Thyroid gland (tissue), 4 donors: ENCODE measurements at regions not wholly inside any gene's neighbourhood (a gene's known extent, or its start where the extent isn't known, plus 50 kb on each side); places are given as distances from the start of the nearest gene placed in this dataset.

Experiments used
- CTCF ChIP-seq, 6 experiments: fragments of 200-600 bp in 3 of 6; fragments of 450-650 bp in 3 of 6; sonication (generic) in 3 of 6; IDR thresholded peaks; one replicate each; pipeline ENCODE4 v1.5.1; 2016 to 2019; ENCODE audit warnings: antibody characterized with exemption in 6 of 6, mild to moderate bottlenecking in 2 of 6, inconsistent platforms in 1 of 6, moderate library complexity in 1 of 6
- POLR2A ChIP-seq, 2 donors: fragments of 450-650 bp; IDR thresholded peaks; one replicate each; pipeline ENCODE4 v1.6.1; 2017; ENCODE audit warnings: antibody characterized with exemption in 2 of 2, mild to moderate bottlenecking in 2 of 2, moderate library complexity in 1 of 2

- TF ChIP-seq CTCF (IDR thresholded peaks at IDR 0.05) (no peak), POLR2A (IDR thresholded peaks at IDR 0.05) (no peak)
These were observed 94.4 kb upstream of the LIMCH1 start for GRCh38 chr4:41443340-41444079.
